Upper lobe of left lung (tissue), 4 donors: ENCODE measurements at regions not wholly inside any gene's neighbourhood (a gene's known extent, or its start where the extent isn't known, plus 50 kb on each side); places are given as distances from the start of the nearest gene placed in this dataset.

ENCODE experiments used
- CTCF ChIP-seq, 6 experiments: fragments of 450-650 bp in 4 of 6; fragments of 200-600 bp in 2 of 6; sonication (generic) in 2 of 6; IDR thresholded peaks; one replicate each; pipeline ENCODE4 v1.5.1; 2016 to 2019; ENCODE audit warnings: antibody characterized with exemption in 6 of 6
- POLR2AphosphoS5 ChIP-seq, 2 donors: sonication (generic); formaldehyde crosslinking; IDR thresholded peaks; one replicate each; pipeline ENCODE4 v1.5.1; 2017; ENCODE audit warnings: antibody characterized with exemption in 2 of 2

GRCh38 chrX:89021964-89022363 is 274.9 kb downstream of the CPXCR1 start:
- TF ChIP-seq CTCF (IDR thresholded peaks at IDR 0.05) (no peak), POLR2AphosphoS5 (IDR thresholded peaks at IDR 0.05) (no peak)
